Lower leg skin (tissue), 4 donors: ENCODE measurements at regions not wholly inside any gene's neighbourhood (a gene's known extent, or its start where the extent isn't known, plus 50 kb on each side); places are given as distances from the start of the nearest gene placed in this dataset.

Experiments
- DNase-seq, 2 donors: peaks; one replicate each; pipeline ENCODE4 v3.0.0-alpha.2; 2019; ENCODE audit warnings: low spot score in 2 of 2
- H3K4me3 ChIP-seq: fragments of 200-600 bp; sonication (generic); 2 replicates; pipeline ENCODE4 v1.5.1; 2017; ENCODE audit warnings: mild to moderate bottlenecking, low read depth; ENCODE audit not compliant: poor library complexity, severe bottlenecking
- POLR2A ChIP-seq, 2 donors: fragments of 450-650 bp; IDR thresholded peaks; one replicate each; pipeline ENCODE4 v1.6.1; 2016 to 2017; ENCODE audit warnings: antibody characterized with exemption in 2 of 2, mild to moderate bottlenecking in 1 of 2, moderate library complexity in 1 of 2
- WGBS, 2 donors: methylation state at CpG; one replicate each; pipeline ENCODE4 v1.1.5; 2018; 5-methylcytosine and 5-hydroxymethylcytosine counted together
- intact Hi-C: fragments of 100-400 bp; cut with DNase I; formaldehyde crosslinking; loops from one replicate; pipeline ENCODE4 v1.15.0; 2023; ENCODE audit warnings: low total_unique reads
- TF ChIP-seq, protein P1 (sequence below), 3 donors: fragments of 450-650 bp; IDR thresholded peaks; one replicate each; pipeline ENCODE4 v1.5.1; 2016; ENCODE audit warnings: antibody characterized with exemption in 3 of 3, mild to moderate bottlenecking in 3 of 3, moderate library complexity in 2 of 3

DNA sequence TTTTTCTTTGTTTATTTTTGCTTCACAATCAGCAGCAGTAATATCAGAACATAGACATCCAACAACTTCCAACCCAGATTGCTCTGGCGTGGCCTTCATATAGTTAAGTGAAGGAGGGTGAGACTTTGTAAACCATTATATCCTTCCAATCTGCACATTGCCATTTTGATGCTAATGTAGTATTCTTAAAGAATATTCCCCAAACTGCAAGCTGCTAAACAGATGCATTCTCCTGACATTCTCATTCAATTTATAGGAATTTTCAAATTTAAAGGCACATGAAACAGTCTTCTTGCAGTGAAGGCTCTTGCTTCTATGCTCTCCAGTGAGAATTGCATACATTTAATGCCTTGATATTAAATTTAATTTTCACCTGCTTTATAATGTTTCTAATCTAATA lies 181.2 kb upstream of the EDIL3 start:
- 97% methylated on average over 1 of the region's 1 CpG for WGBS, 2 donors
- no peak for DNase-seq
- TF ChIP-seq, protein P1, sequence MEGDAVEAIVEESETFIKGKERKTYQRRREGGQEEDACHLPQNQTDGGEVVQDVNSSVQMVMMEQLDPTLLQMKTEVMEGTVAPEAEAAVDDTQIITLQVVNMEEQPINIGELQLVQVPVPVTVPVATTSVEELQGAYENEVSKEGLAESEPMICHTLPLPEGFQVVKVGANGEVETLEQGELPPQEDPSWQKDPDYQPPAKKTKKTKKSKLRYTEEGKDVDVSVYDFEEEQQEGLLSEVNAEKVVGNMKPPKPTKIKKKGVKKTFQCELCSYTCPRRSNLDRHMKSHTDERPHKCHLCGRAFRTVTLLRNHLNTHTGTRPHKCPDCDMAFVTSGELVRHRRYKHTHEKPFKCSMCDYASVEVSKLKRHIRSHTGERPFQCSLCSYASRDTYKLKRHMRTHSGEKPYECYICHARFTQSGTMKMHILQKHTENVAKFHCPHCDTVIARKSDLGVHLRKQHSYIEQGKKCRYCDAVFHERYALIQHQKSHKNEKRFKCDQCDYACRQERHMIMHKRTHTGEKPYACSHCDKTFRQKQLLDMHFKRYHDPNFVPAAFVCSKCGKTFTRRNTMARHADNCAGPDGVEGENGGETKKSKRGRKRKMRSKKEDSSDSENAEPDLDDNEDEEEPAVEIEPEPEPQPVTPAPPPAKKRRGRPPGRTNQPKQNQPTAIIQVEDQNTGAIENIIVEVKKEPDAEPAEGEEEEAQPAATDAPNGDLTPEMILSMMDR (IDR thresholded peaks at IDR 0.05), result no peak
- no peak for TF ChIP-seq POLR2A (IDR thresholded peaks at IDR 0.05)
- intact Hi-C loops, result no loop called here
- no peak overlapping the region for H3K4me3 ChIP-seq

DNA sequence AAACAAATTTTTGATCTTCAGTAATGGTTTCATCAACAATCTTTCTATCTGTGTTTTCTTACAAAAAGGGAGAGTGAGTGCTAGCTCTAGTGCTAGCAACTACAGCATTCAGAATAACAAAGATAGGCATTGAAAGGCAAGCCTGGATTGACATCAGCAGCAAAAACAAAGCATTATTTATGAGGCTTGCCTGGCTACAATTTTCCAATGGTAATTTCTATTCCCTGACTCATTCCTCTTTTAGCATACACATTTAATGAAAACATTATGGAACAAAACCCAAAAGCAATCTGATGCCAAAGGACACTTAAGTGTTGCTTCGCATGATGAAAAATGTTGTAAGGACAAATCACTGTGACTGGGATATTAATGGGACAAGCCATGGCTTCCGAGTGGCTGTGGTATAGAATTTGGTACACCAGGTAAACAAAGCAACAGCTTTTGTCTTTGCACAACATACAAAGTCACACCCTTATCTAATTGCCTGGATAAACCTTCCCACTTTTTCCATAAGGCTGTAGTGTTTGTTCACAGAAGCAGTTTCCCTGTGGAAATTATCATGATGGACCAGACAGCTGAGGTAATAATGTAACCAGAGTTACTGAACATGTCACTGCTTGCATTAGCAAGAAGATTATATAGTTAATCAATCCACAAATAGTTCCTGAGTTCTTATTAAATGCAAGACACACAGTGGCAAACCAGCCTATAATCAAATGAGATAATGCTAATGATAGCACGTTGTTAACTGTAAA lies 179.8 kb upstream of the EDIL3 start:
- H3K4me3 ChIP-seq, result no peak overlapping the region
- TF ChIP-seq, protein P1 (IDR thresholded peaks at IDR 0.05), result no peak
- no peak for TF ChIP-seq POLR2A (IDR thresholded peaks at IDR 0.05)
- DNase-seq, result no peak
- 24 to 32% methylated on average over 3 of the region's 3 CpGs for WGBS, 2 donors
- intact Hi-C loops, result no loop called here

DNA sequence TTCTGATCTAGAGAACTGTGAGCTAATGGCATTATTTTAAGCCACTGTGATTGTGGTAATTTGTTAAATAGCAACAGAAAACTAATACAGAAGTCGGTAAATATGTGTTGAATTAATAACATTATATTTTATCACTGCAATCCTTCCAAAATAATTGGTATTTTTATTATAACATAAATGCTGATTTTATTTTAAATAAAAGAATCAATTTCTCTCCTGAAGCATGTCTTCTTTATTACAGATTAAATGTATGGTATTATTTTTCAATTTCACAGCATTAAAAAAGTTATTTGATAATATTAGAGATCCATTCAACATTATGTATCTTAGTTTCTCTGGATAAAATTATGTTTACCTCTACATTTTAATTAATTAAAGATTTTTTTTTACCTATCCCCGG lies 165.5 kb upstream of the EDIL3 start:
- no peak for TF ChIP-seq POLR2A (IDR thresholded peaks at IDR 0.05)
- TF ChIP-seq, protein P1 (IDR thresholded peaks at IDR 0.05), result no peak
- WGBS, 2 donors, result 98% methylated on average over 2 of the region's 2 CpGs
- H3K4me3 ChIP-seq, result no peak overlapping the region
- no peak for DNase-seq
- intact Hi-C loops, result no loop called here

GRCh38 chr5:84549054-84549453 lies 164.4 kb upstream of the EDIL3 start:
- intact Hi-C loops, result no loop called here

GRCh38 chr5:84546686-84547085 lies 162.0 kb upstream of the EDIL3 start:
- intact Hi-C loops, result no loop called here
- 94 to 95% methylated on average over 3 of the region's 3 CpGs for WGBS, 2 donors
- DNase-seq, result no peak
- no peak overlapping the region for H3K4me3 ChIP-seq
- no peak for TF ChIP-seq POLR2A (IDR thresholded peaks at IDR 0.05)
- TF ChIP-seq, protein P1 (IDR thresholded peaks at IDR 0.05), result no peak

More at GRCh38 chr5:84549054-84549453, 164.4 kb upstream of the EDIL3 start:
- no peak for DNase-seq
- H3K4me3 ChIP-seq, result no peak overlapping the region
- WGBS, 2 donors, result 77 to 79% methylated on average over 1 of the region's 1 CpG
- TF ChIP-seq POLR2A (IDR thresholded peaks at IDR 0.05), result no peak
- TF ChIP-seq, protein P1 (IDR thresholded peaks at IDR 0.05), result no peak

GRCh38 chr5:84536797-84537196 lies 152.1 kb upstream of the EDIL3 start:
- intact Hi-C loops, result no loop called here
- 82% methylated on average over 3 of the region's 3 CpGs for WGBS, 2 donors

More at GRCh38 chr5:84536797-84537196, 152.1 kb upstream of the EDIL3 start:
- no peak for TF ChIP-seq POLR2A (IDR thresholded peaks at IDR 0.05)
- TF ChIP-seq, protein P1 (IDR thresholded peaks at IDR 0.05), result no peak
- H3K4me3 ChIP-seq, result no peak overlapping the region
- no peak for DNase-seq
